NCI-H2171 treated with DMSO at 0.1 percent for 48 hours (cell line): ENCODE measurements at regions not wholly inside any gene's neighbourhood (a gene's known extent, or its start where the extent isn't known, plus 50 kb on each side); places are given as distances from the start of the nearest gene placed in this dataset.
"Not testable (repeated sequence)": the region's sequence is repeated elsewhere in the genome, so short reads cannot be mapped to it uniquely, and the experiment has no call there.

ENCODE experiments used
- DNase-seq: peaks from one replicate; lab custom pipeline; 2025; lab: John Stamatoyannopoulos, UW

- no peak for DNase-seq
Observed at GRCh38 chr16:52386694-52387093, 160.2 kb downstream of the TOX3 start.

DNA sequence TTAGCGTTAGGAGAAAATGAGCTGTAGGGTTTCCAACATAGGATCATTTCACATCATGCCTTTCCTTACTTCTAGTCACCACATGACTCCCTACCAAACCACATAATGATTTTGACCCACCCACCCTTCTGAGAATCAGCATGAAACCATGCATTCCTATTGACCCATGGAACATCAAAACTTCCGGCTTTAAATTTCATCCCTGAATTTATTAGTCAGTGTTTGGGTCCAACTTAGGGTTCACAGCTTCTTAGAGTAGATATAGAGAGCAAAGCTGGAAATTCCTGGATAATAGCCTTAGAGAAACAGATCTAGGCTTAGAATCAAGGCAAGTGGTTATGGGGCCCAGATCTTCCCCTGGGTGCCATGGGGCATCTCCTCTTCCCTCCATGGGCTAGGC lies 162.6 kb downstream of the TOX3 start:
- no peak for DNase-seq

DNA sequence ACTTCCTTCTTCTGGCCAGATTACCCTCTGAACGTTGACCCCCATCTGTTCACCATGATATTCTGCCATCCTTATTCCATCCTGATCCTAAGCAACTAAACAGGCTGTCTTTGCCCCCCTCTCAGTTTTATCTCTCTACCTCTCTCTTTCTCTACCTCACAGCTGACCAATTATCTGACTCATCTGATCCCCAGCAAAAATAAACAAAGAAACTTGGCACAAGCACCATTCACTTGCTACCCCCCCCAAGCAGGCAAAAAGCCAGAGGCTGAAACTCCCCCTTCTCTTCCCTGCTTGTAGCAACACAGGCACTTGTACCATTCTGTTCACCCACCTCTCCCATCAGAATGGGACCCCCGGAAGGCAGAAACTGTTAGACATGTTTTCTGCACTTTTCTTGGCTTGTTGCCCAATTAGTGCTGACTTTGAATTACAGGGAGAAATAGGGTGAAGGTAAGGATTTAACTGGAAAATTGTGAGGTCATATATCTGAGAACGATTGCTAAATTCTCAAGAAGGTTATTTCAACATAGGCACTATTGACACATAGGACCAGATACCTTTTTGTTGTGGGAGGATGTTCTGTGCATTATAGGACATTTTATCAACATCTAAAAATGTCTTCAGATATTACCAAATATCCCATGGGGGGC lies 163.2 kb downstream of the TOX3 start:
- peak; percentile 64 for DNase-seq

DNA sequence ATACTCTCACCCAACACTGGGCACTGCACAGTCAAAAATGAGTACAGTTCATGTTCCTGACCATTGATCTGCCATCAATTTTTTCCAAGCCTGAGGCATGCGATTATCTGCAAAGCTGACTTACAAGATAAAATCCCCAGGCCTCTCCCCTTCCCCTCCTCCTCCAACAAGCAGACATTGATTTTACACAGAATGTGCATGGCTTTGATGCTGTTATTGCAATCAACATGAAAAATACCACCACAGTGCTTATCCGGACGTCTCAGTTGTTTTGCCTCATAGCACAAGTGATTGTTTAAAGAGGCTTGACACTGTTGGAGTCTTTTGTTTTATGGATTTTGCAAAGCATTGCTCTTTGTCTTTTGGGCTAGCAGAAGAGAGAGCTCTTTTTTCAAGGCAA lies 163.8 kb downstream of the TOX3 start:
- DNase-seq = no peak

DNA sequence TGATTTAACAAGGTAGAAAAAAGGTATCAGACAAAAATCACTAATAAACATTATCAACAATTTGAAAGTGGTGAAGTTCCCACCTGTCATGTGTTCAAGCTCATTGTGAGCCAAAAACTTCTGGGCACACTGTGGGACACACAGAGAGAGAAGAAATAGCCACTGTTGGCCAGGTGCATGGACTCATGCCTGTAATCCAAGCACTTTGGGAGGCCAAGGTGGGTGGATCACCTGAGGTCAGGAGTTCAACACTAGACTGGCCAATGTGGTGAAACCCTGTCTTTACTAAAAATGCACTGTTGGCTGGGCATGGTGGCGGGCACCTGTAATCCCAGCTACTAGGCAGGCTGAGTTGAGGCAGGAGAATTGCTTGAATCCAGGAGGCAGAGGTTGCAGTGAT lies 167.4 kb downstream of the TOX3 start:
- DNase-seq = no peak

- DNase-seq = no peak
Observed at GRCh38 chr16:52376676-52377280, 170.2 kb downstream of the TOX3 start.

- no peak for DNase-seq
Observed at GRCh38 chr16:52372313-52372712, 174.6 kb downstream of the TOX3 start.

GRCh38 chr16:52368859-52369258 lies 178.1 kb downstream of the TOX3 start:
- DNase-seq = no peak

DNA sequence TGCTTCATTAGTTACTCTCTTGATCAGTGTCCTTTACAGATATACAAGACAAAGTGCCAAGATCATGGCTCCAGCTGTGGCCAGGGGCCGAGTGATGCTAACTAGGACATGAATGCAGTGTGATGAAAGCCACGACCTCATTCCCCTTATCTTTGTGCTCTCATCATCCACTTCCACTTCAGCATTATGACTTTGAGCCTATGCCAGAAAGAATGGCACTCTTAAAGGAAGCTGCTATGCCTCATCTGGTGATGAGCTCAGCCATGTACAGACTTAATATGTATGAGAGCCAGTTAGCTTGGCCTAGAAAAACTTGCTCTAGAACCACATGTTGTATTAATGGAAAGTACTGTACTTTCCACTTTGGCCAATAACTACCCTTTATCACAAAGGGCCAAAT lies 179.1 kb downstream of the TOX3 start:
- no peak for DNase-seq

DNA sequence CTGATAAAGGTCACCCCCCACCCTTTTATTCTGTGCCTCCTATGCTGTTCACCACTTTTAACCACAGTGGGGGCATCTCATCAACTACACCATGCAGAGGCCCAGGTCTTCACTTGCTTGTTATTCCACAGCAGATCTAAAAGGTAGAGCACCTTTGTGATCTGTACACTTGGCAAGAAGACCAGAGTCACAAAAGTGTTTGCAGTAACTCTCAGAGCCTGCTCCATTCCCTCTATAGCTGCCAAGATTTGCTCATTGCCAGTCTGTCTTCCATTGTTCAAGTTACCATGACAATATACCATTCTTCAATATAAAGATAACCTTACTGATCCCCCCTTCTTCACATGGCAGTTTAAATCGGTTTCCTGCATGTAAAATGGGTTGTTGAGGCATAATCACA lies 180.0 kb downstream of the TOX3 start:
- DNase-seq = no peak

- DNase-seq = no peak
Observed at GRCh38 chr16:52364500-52364899, 182.4 kb downstream of the TOX3 start.

DNA sequence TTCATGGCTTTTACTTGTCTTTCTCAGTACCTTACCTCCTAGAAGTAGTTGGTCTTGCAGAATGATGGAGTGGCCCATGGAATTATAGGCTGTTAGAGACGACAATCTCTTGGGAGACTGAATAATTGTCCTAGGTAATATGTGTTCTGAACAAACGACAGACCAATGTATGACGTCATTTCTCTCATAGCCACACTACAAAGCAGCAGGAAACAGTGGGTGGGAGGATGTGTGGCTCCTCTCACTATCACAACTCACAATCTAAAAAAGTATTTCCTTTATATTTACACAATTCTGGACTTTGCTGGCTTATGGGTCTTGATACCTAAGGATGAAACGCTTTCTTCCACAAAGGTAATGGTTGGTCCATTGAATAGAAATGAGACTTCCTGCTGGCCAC lies 183.9 kb downstream of the TOX3 start:
- DNase-seq = no peak

- DNase-seq = no peak
Observed at GRCh38 chr16:52357711-52358110, 189.2 kb downstream of the TOX3 start.

GRCh38 chr16:52353249-52353648 lies 193.7 kb downstream of the TOX3 start:
- DNase-seq = no peak

DNA sequence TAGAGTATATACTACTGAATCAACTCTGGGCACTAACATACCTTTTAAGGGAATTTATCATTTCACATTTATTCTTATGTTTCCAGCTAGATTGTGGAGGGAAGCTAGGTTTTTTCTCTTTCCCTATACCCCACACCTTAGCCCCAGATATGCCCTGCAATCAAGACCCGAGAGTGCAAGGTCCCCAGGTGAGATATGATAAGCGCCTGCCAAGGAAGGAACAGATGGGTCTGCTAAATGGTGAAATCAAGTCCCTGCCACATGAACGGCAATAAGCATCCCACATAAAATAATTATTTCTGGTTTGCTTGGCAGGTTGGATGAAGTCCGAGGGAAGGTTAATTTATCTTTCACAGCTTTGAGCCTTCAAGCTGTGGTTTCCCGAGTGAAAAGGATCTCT lies 195.5 kb downstream of the TOX3 start:
- DNase-seq = peak; percentile 91

DNA sequence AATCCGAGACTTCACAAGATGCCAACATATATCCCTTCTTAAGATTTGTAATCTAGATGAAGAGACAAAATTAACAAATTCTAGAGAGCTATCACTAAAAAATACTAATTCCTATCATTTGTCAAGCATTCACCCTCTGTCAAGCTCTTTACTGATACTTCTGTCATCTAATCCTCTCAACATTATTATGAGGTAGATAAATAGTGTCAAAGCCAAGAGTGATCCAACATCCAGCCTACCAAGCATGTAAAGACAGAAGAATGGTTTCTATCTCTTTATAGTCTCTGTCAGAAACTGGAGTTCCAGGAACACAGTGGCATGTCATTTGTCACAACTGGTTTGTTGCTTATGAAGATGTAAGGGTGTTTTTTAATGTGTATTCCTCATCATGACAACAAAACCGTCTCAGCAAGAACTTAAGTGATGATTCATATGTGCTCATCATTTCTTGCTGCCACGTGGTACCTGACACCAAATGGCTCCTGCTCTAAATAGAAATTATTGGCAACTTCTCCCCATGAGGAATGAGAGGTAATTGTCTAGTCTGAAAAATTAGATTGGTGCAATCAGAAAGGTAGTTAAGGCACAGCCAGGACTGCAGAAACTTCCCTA lies 196.8 kb downstream of the TOX3 start:
- DNase-seq = peak; percentile 38

DNA sequence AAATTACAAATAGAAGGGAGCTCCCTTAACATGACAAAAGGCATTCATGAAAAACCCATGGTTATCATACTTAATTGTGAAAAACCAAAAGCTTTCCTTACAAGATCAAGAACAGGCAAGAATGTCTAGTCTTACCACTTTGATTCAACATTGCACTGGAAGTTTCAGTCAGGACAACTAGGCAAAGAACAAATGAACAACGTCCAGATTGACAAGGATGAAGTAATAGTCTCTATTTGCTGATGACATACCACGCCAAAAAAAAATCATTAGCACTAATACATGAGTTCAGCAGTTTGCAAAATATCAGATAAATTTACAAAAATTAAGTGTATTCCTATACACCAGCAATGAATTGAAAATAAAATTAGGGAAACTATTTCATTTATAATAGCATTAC lies 200.2 kb downstream of the TOX3 start:
- DNase-seq = no peak

DNA sequence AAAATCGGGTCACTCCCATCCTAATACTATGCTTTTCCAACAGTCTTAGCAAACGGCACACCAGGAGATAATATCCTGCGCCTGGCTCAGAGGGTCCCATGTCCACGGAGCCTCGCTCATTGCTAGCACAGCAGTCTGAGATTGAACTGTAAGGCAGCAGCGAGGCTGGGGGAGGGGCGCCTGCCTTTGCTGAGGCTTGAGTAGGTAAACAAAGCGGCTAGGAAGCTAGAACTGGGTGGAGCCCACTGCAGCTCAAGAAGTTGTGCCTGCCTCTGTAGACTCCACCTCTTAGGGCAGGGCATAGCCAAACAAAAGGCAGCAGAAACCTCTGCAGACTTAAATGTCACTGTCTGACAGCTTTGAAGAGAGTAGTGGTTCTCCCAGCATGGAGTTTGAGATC lies 213.3 kb downstream of the TOX3 start:
- not testable (repeated sequence) for DNase-seq

DNA sequence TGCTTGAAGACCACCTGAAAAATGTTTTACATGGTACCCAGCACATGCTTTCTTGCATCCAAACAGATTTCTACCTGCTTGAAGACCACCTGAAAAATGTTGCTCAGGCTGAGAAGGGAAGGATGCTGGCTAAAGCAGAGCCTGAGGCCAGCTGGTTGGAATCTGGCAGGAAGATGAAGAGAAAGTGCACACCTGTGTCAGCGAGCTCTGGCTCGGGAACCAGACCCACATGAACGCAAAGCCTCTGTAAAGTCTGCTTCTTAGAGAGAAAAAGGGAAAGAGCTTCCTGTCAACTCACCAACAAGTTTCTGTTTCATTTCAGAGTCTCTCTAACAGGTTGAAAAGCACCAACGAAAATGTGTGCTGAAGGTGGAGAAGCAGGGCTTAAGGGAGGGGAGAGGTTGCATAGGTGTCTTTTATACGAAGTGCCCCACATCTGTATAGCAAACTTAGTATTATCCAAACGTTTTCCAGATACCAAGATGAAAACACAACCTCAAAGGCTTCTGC lies 226.0 kb downstream of the TOX3 start:
- no peak for DNase-seq

DNA sequence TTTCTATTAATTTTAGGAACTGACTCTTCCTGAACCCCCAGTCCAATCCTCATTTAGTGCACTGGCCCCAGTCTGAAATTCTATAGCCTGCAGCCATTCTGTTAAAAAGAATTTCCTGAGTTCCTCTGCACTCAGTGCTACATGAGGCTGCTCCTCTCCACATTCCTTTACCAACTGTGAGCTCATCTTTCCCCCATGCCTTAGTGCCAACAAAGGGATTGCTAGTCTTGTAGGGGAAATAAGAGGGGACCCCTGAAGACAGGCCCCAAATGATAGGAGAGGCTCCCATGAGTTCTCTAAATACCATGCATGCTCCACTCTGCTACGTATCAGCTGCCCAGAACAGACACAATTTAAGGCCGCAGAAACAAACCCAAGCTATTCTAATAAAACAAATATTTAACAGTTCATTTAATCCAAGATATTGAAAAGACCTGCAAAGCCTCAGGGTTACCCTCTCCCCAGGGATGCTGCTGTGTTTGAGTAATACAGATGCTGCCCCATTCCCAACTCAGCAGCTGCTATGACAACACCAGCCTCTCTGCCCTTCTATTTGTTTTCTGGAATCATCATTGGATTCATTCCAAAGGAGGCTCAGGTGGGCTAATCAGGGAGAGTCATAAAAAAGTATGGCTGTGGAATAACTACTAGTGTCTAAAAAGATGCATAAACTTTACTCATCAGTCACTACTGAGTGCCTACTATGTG lies 228.5 kb downstream of the TOX3 start:
- DNase-seq = peak; percentile 98

GRCh38 chr16:52316241-52316640 lies 230.7 kb downstream of the TOX3 start:
- DNase-seq = no peak

GRCh38 chr16:52312716-52313115 lies 234.2 kb downstream of the TOX3 start:
- DNase-seq = peak; percentile 94
